K562 (cell line): ENCODE measurements at regions not wholly inside any gene's neighbourhood (a gene's known extent, or its start where the extent isn't known, plus 50 kb on each side); places are given as distances from the start of the nearest gene placed in this dataset.

Source experiments
- ATAC-seq: fragments of 200-7000 bp; cut with Tn5 transposase; 3 replicates; pipeline ENCODE4 v1.9.1; 2020; ENCODE audit warnings: moderate library complexity
- BruUV-seq: library from RNA; stranded (reverse); fragments of 400-500 nt; replicated peaks from 2 replicates; lab custom pipeline; 2021; lab: Mats Ljungman, UMichigan
- CTCF ChIA-PET: fragments of 300-600 bp; formaldehyde crosslinking; extraction: SDS; loops from one replicate; lab custom pipeline; 2021; ENCODE audit warnings: low intra/inter-chr PET ratio; lab: Yijun Ruan, JAX
- POLR2A ChIA-PET: fragments of 300-600, 350-650 bp; sonication (Branson Sonifier 250); formaldehyde crosslinking; extraction: SDS; loops from one replicate; lab custom pipeline; 2021; ENCODE audit warnings: antibody characterized with exemption, inconsistent platforms; lab: Yijun Ruan, JAX
- DNase-seq, 4 experiments: peaks; one replicate each; pipeline versions ENCODE4 v3.0.0 to v3.0.0-alpha.2; 2011 to 2018; ENCODE audit warnings: low spot score in 3 of 4, mixed read lengths in 3 of 4; ENCODE audit errors: extremely low read depth in 1 of 4
- FAIRE-seq: peaks from 2 replicates; lab custom pipeline; 2011; peaks lifted over from hg19 to GRCh38; lab: Jason Lieb, UNC
- H2AFZ ChIP-seq: 2 replicates; pipeline ENCODE4 v1.6.0; 2011; ENCODE audit warnings: low read depth, low read length, control low read depth, inconsistent platforms
- H3K27ac ChIP-seq: fragments of 200-600 bp; 3 replicates; pipeline ENCODE4 v1.8.0; 2011; ENCODE audit warnings: low read depth, mild to moderate bottlenecking, control low read depth, inconsistent platforms, low read length, moderate library complexity, mixed read lengths; ENCODE audit errors: extremely low read depth
- H3K27me3 ChIP-seq, 2 experiments: fragments of 300-600 bp in 1 of 2; 2 replicates in 1 of 2; 3 replicates in 1 of 2; pipeline versions ENCODE4 v1.6.0 to v1.8.0; 2011; ENCODE audit warnings: inconsistent platforms in 2 of 2, low read length in 2 of 2, mild to moderate bottlenecking in 1 of 2, mixed read lengths in 1 of 2, moderate library complexity in 1 of 2; ENCODE audit not compliant: control insufficient read depth in 2 of 2, insufficient read depth in 2 of 2
- H3K36me3 ChIP-seq: fragments of 300-600 bp; 3 replicates; pipeline ENCODE4 v1.8.0; 2011; ENCODE audit warnings: mild to moderate bottlenecking, low read length, inconsistent platforms; ENCODE audit not compliant: control insufficient read depth, insufficient read depth
- H3K4me1 ChIP-seq, 2 experiments: fragments of 200-600 bp in 1 of 2; replicated peaks in 1 of 2; 2 replicates in 1 of 2; 3 replicates in 1 of 2; pipeline versions ENCODE4 v1.5.1 to v1.8.0; 2011; ENCODE audit warnings: inconsistent platforms in 2 of 2, low read length in 2 of 2, mild to moderate bottlenecking in 1 of 2, mixed read lengths in 1 of 2, moderate library complexity in 1 of 2; ENCODE audit not compliant: control insufficient read depth in 2 of 2, insufficient read depth in 2 of 2
- H3K4me2 ChIP-seq: 2 replicates; pipeline ENCODE4 v1.6.1; 2011; ENCODE audit warnings: low read length, control low read depth, inconsistent platforms, mixed read lengths; ENCODE audit not compliant: insufficient read depth
- H3K4me3 ChIP-seq: fragments of 200-600 bp; sonication (generic), shearing (Covaris generic); 2 replicates; pipeline ENCODE4 v1.5.1; 2016; ENCODE audit warnings: control low read depth, inconsistent platforms
- H3K79me2 ChIP-seq: fragments of 200-600 bp; 3 replicates; pipeline ENCODE4 v1.8.0; 2011; ENCODE audit warnings: low read length, inconsistent platforms; ENCODE audit not compliant: control insufficient read depth, insufficient read depth
- H3K9ac ChIP-seq, 2 experiments: 2 replicates each; pipeline versions ENCODE4 v1.6.0 to v1.6.1; 2011; ENCODE audit warnings: low read depth in 2 of 2, low read length in 2 of 2, control low read depth in 1 of 2, inconsistent platforms in 1 of 2, mild to moderate bottlenecking in 1 of 2, mixed read lengths in 1 of 2; ENCODE audit not compliant: insufficient read depth in 1 of 2
- H3K9me1 ChIP-seq: one replicate; pipeline ENCODE4 v1.6.0; 2011; ENCODE audit warnings: inconsistent platforms, mild to moderate bottlenecking, low read length, moderate library complexity; ENCODE audit not compliant: control insufficient read depth, insufficient read depth
- H3K9me3 ChIP-seq: replicated peaks from 2 replicates; pipeline ENCODE4 v1.5.1; 2011; ENCODE audit warnings: low read depth, low read length, inconsistent platforms; ENCODE audit not compliant: control insufficient read depth, insufficient read depth
- H4K20me1 ChIP-seq: replicated peaks from 2 replicates; pipeline ENCODE4 v1.6.1; 2011; ENCODE audit warnings: low read length, inconsistent platforms, mixed read lengths; ENCODE audit not compliant: control insufficient read depth, insufficient read depth
- CREB1 ChIP-seq, 2 experiments: sonication (generic) in 1 of 2; formaldehyde crosslinking in 1 of 2; IDR thresholded peaks; 2 replicates each; pipeline versions ENCODE4 v1.6.1 to v1.8.0; 2012 to 2022; ENCODE audit warnings: inconsistent platforms in 1 of 2, mild to moderate bottlenecking in 1 of 2, missing genetic modification reagents in 1 of 2, moderate library complexity in 1 of 2
- U2AF2 ChIP-seq: fragments of 200-400 bp; formaldehyde crosslinking; optimal IDR thresholded peaks from 2 replicates; pipeline ENCODE3; 2017; ENCODE audit warnings: low read depth, mild to moderate bottlenecking, low read length
- ZBTB8A ChIP-seq: fragments of 450-650 bp; IDR thresholded peaks from 2 replicates; pipeline ENCODE4 v1.6.1; 2018; ENCODE audit warnings: mild to moderate bottlenecking, moderate library complexity; ENCODE audit not compliant: partially characterized antibody
- WGBS: fragments of 100-300 bp; shearing (Covaris generic); methylation state at CpG from one replicate; pipeline ENCODE4 v1.1.6; 2016; ENCODE audit warnings: low coverage, mixed read lengths; ENCODE audit not compliant: insufficient coverage; ENCODE audit errors: missing lambda C conversion rate; 5-methylcytosine and 5-hydroxymethylcytosine counted together
- in situ Hi-C: fragments of 300-500 bp; cut with MboI; formaldehyde crosslinking; loops from 4 replicates; pipeline ENCODE4 v1.15.0; 2018; ENCODE audit warnings: inconsistent platforms, mixed read lengths
- intact Hi-C: fragments of 100-400 bp; cut with micrococcal nuclease; formaldehyde crosslinking; loops from 2 replicates; pipeline ENCODE4 v1.14.2; 2022
- TF ChIP-seq, protein P1 (sequence below), 3 experiments: fragments of 200-800 bp in 1 of 3; fragments of 250-450 bp in 1 of 3; fragments of 450-650 bp in 1 of 3; sonication (Bioruptor Pico) in 1 of 3; sonication (Bioruptor generic) in 1 of 3; formaldehyde crosslinking in 1 of 3; IDR thresholded peaks; 2 replicates each; pipeline versions ENCODE4 v1.6.1 to v1.8.0; 2016 to 2022; ENCODE audit warnings: mild to moderate bottlenecking in 2 of 3, missing genetic modification characterization in 2 of 3, missing compliant biosample characterization in 1 of 3, moderate library complexity in 1 of 3

- DNase-seq (no peak), FAIRE-seq (no peak), ATAC-seq (no peak)
- H3K4me2 ChIP-seq, result no peak overlapping the region
- H3K9me3 ChIP-seq, result no peaks in the 10 kb centered on the region
- no peak for TF ChIP-seq U2AF2
- no peak for TF ChIP-seq ZBTB8A
- TF ChIP-seq, protein P1, sequence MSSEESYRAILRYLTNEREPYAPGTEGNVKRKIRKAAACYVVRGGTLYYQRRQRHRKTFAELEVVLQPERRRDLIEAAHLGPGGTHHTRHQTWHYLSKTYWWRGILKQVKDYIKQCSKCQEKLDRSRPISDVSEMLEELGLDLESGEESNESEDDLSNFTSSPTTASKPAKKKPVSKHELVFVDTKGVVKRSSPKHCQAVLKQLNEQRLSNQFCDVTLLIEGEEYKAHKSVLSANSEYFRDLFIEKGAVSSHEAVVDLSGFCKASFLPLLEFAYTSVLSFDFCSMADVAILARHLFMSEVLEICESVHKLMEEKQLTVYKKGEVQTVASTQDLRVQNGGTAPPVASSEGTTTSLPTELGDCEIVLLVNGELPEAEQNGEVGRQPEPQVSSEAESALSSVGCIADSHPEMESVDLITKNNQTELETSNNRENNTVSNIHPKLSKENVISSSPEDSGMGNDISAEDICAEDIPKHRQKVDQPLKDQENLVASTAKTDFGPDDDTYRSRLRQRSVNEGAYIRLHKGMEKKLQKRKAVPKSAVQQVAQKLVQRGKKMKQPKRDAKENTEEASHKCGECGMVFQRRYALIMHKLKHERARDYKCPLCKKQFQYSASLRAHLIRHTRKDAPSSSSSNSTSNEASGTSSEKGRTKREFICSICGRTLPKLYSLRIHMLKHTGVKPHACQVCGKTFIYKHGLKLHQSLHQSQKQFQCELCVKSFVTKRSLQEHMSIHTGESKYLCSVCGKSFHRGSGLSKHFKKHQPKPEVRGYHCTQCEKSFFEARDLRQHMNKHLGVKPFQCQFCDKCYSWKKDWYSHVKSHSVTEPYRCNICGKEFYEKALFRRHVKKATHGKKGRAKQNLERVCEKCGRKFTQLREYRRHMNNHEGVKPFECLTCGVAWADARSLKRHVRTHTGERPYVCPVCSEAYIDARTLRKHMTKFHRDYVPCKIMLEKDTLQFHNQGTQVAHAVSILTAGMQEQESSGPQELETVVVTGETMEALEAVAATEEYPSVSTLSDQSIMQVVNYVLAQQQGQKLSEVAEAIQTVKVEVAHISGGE (CRISPR knock-in tag; IDR thresholded peaks at IDR 0.05), result no peak
- TF ChIP-seq CREB1 (IDR thresholded peaks at IDR 0.05), result no peak
- no peak for TF ChIP-seq CREB1 (CRISPR knock-in tag; IDR thresholded peaks at IDR 0.05)
- H3K9me1 ChIP-seq, result no peaks in the 10 kb centered on the region
- no peaks in the 10 kb centered on the region for H3K79me2 ChIP-seq
- no peak overlapping the region for H3K9ac ChIP-seq
- H3K4me3 ChIP-seq, result no peak overlapping the region
- WGBS, result 0% methylated on average over 5 of the region's 5 CpGs
- POLR2A ChIA-PET, result no interaction called here
- H3K36me3 ChIP-seq, result no peaks in the 10 kb centered on the region
- intact Hi-C loops, result no loop called here
- H3K27ac ChIP-seq, result no peak overlapping the region
- H4K20me1 ChIP-seq, result no peaks in the 10 kb centered on the region
- CTCF ChIA-PET, result no interaction called here
- in situ Hi-C loops, result no loop called here
- H3K27me3 ChIP-seq, result no peaks in the 10 kb centered on the region
- no peaks in the 10 kb centered on the region for H3K4me1 ChIP-seq
- BruUV-seq, result no TSS peak
- no peak overlapping the region for H2AFZ ChIP-seq
Measured at GRCh38 chr18:43933177-43933576, 655.9 kb upstream of the SYT4 start.
